Small intestine (tissue), 7 donors: ENCODE measurements at regions not wholly inside any gene's neighbourhood (a gene's known extent, or its start where the extent isn't known, plus 50 kb on each side); places are given as distances from the start of the nearest gene placed in this dataset.

Experiments
- DNase-seq, 2 donors: peaks; one replicate each; pipeline versions ENCODE4 v3.0.0 to v3.0.0-alpha.2; 2013
- FAIRE-seq: peaks from 2 replicates; lab custom pipeline; 2012; peaks lifted over from hg19 to GRCh38; lab: Jason Lieb, UNC
- H3K27ac ChIP-seq, 3 donors: one replicate each; pipeline ENCODE4 v1.5.1; 2013; ENCODE audit warnings: low read length in 2 of 3, mild to moderate bottlenecking in 2 of 3, control low read depth in 1 of 3, inconsistent platforms in 1 of 3, low read depth in 1 of 3, moderate library complexity in 1 of 3
- H3K27me3 ChIP-seq, 3 donors: one replicate each; pipeline ENCODE4 v1.6.1; 2013; ENCODE audit warnings: low read length in 3 of 3, inconsistent platforms in 1 of 3; ENCODE audit not compliant: control insufficient read depth in 3 of 3, insufficient read depth in 3 of 3
- H3K36me3 ChIP-seq, 3 donors: one replicate each; pipeline ENCODE4 v1.6.1; 2013; ENCODE audit warnings: low read length in 3 of 3, inconsistent platforms in 1 of 3, low read depth in 1 of 3, mild to moderate bottlenecking in 1 of 3, moderate library complexity in 1 of 3; ENCODE audit not compliant: control insufficient read depth in 3 of 3, insufficient read depth in 2 of 3
- H3K4me1 ChIP-seq, 3 donors: one replicate each; pipeline ENCODE4 v1.6.1; 2013; ENCODE audit warnings: low read length in 2 of 3, inconsistent platforms in 1 of 3, low read depth in 1 of 3, mild to moderate bottlenecking in 1 of 3, moderate library complexity in 1 of 3; ENCODE audit not compliant: control insufficient read depth in 3 of 3, insufficient read depth in 2 of 3
- H3K4me3 ChIP-seq, 3 donors: one replicate each; pipeline ENCODE4 v1.5.1; 2013; ENCODE audit warnings: low read length in 3 of 3, control low read depth in 1 of 3, inconsistent platforms in 1 of 3, low read depth in 1 of 3, mild to moderate bottlenecking in 1 of 3, moderate library complexity in 1 of 3
- H3K9me3 ChIP-seq, 2 donors: one replicate each; pipeline ENCODE4 v1.6.1; 2013; ENCODE audit warnings: low read depth in 1 of 2, low read length in 1 of 2; ENCODE audit not compliant: control insufficient read depth in 2 of 2, insufficient read depth in 1 of 2
- WGBS, 3 donors: extraction: QIAGEN DNeasy Blood & Tissue Kit; methylation state at CpG; one replicate each; pipeline ENCODE4 v1.1.7; 2013; 5-methylcytosine and 5-hydroxymethylcytosine counted together
- donor health status: healthy with polysubstance abuse.
- donor health status: control.
- donor health status: control.
- donor health status: Bipolar disorder and iron deficiency.
- donor health status: healthy.

- no peaks in the 10 kb centered on the region for H3K4me1 ChIP-seq
- H3K36me3 ChIP-seq, result no peaks in the 10 kb centered on the region
- DNase-seq (no peak), FAIRE-seq (no peak)
- no peak overlapping the region for H3K27ac ChIP-seq
- 83 to 91% (median 88%) methylated on average over 10 of the region's 10 CpGs for WGBS, 3 donors
- peaks cover 0 to 4% (median 0%) of the 10 kb centered on the region in 3 donors for H3K27me3 ChIP-seq
- H3K9me3 ChIP-seq, result no peaks in the 10 kb centered on the region
- no peak overlapping the region for H3K4me3 ChIP-seq
Measured at GRCh38 chr16:81185416-81185815, 53.1 kb upstream of the BCO1 start.

GRCh38 chr16:81181013-81181720 lies 57.3 kb upstream of the BCO1 start:
- FAIRE-seq, result no peak

GRCh38 chr16:81180578-81180977 lies 57.9 kb upstream of the BCO1 start:
- H3K27ac ChIP-seq, result peak overlapping the region in 1 of 3 donors; percentile 45
- FAIRE-seq, result no peak
- H3K4me1 ChIP-seq, result no peaks in the 10 kb centered on the region
- H3K4me3 ChIP-seq, result no peak overlapping the region
- DNase-seq, result no peak
- H3K36me3 ChIP-seq, result no peaks in the 10 kb centered on the region
- no peaks in the 10 kb centered on the region for H3K9me3 ChIP-seq
- WGBS, 3 donors, result 63 to 78% (median 69%) methylated on average over 6 of the region's 6 CpGs
- peaks cover 0 to 6% (median 0%) of the 10 kb centered on the region in 3 donors for H3K27me3 ChIP-seq

More at GRCh38 chr16:81181013-81181720, 57.3 kb upstream of the BCO1 start:
- Histone ChIP-seq H3K27ac (peak overlapping the region in 1 of 3 donors; percentile 45), H3K9me3 (no peaks in the 10 kb centered on the region), H3K4me3 (no peak overlapping the region), H3K27me3 (peaks cover 0 to 6% (median 0%) of the 10 kb centered on the region in 3 donors), H3K36me3 (no peaks in the 10 kb centered on the region), H3K4me1 (no peaks in the 10 kb centered on the region)
- DNase-seq, result peak; percentile 32 to 82
- WGBS, 3 donors, result 25 to 37% (median 28%) methylated on average over 13 of the region's 13 CpGs

GRCh38 chr16:81179219-81179618 lies 59.3 kb upstream of the BCO1 start:
- peaks cover 0 to 6% (median 0%) of the 10 kb centered on the region in 3 donors for H3K27me3 ChIP-seq
- WGBS, 3 donors, result 82 to 87% (median 85%) methylated on average over 7 of the region's 7 CpGs
- H3K27ac ChIP-seq, result no peak overlapping the region
- H3K4me1 ChIP-seq, result no peaks in the 10 kb centered on the region
- DNase-seq, result no peak
- no peaks in the 10 kb centered on the region for H3K9me3 ChIP-seq
- H3K4me3 ChIP-seq, result no peak overlapping the region
- H3K36me3 ChIP-seq, result no peaks in the 10 kb centered on the region
- FAIRE-seq, result no peak

DNA sequence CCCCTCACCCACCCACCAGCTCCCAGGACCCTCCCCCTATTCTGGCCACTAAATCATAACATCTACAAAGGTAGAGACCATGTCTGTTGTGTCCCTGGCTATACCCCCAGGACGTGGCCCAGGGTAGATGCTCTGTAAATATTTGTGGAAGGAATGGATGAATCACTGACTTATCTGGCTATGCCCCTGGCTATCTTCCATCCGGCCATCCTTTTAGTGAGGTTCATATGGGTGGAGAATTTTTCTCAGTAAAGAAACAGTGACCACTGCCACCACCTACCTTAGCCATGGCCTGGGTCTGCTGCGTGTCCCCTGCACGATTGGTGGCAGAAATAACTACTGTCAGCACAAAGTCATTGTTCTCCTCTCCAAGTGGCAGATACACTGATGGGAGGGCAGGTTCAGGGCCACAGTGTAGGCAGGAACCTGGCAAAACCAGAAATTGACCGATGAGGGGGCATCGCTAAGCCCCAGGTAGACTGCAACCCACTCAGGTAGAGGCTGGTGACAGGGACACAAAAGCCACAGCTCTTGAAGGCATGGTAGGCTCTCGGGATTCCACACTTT lies 63.1 kb upstream of the BCO1 start:
- H3K4me3 ChIP-seq, result no peak overlapping the region
- H3K9me3 ChIP-seq, result no peaks in the 10 kb centered on the region
- no peaks in the 10 kb centered on the region for H3K36me3 ChIP-seq
- no peak overlapping the region for H3K27ac ChIP-seq
- peaks cover 0 to 11% (median 0%) of the 10 kb centered on the region in 3 donors for H3K27me3 ChIP-seq
- no peak for DNase-seq
- H3K4me1 ChIP-seq, result no peaks in the 10 kb centered on the region
- no peak for FAIRE-seq
- WGBS, 3 donors, result 70 to 75% (median 75%) methylated on average over 7 of the region's 7 CpGs

- no peaks in the 10 kb centered on the region for H3K36me3 ChIP-seq
- no peaks in the 10 kb centered on the region for H3K9me3 ChIP-seq
- WGBS, 3 donors, result 80 to 92% (median 80%) methylated on average over 13 of the region's 13 CpGs
- H3K4me3 ChIP-seq, result no peak overlapping the region
- DNase-seq (no peak), FAIRE-seq (no peak)
- H3K27me3 ChIP-seq, result peaks cover 0 to 11% (median 0%) of the 10 kb centered on the region in 3 donors
- H3K4me1 ChIP-seq, result no peaks in the 10 kb centered on the region
- H3K27ac ChIP-seq, result no peak overlapping the region
Measured at GRCh38 chr16:81174644-81175324, 63.7 kb upstream of the BCO1 start.

DNA sequence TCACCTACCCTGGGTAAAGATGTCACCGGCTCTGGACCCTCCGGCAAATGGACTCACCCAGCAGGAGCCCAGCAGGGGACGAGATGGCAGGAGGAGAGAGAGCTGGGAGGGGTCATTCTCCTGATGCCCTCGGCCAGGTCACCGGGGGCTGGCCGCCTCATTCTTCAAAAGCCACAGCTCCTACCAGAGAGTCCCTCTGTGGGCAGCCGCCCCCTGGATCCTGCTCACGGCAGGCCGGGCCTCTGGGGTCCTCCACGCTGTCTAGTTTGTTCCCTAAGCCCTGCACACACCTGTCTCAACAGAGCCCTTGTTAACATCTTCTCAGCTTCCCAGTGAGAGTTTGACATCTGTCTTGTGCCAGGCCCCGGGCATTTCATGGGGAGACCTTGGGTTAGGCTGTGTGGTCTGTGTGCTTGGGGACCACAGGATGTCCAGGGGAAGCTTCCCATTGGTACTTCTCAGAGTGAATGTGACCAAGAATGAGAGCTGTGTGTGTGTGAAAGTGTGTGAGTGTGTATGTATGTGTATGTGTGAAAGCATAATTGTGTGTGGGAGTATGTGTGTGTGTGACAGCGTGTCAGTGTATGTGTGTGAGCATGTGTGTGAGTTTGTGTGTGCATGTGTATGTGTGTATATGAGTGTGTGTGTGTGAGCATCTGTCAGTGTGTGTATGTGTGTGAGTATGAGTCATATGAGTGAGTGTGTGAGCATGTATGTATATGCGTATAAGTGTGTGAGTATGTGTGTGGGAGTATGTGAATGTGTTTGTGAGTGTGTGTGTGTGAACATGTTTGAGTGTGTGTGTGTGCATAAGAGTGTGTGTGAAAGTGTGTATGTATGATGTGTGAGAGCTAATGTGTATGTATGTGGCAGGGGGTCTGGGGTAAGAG lies 65.5 kb upstream of the BCO1 start:
- no peak overlapping the region for H3K4me3 ChIP-seq
- H3K27me3 ChIP-seq, result peaks cover 0 to 5% (median 0%) of the 10 kb centered on the region in 3 donors
- no peaks in the 10 kb centered on the region for H3K36me3 ChIP-seq
- FAIRE-seq (no peak), DNase-seq (no peak)
- H3K9me3 ChIP-seq, result no peaks in the 10 kb centered on the region
- no peaks in the 10 kb centered on the region for H3K4me1 ChIP-seq
- no peak overlapping the region for H3K27ac ChIP-seq
- WGBS, 3 donors, result 70 to 78% (median 71%) methylated on average over 13 of the region's 13 CpGs

GRCh38 chr16:81170824-81171223 lies 67.7 kb upstream of the BCO1 start:
- H3K9me3 ChIP-seq, result no peaks in the 10 kb centered on the region
- WGBS, 3 donors, result 25 to 31% (median 25%) methylated on average over 7 of the region's 7 CpGs
- H3K4me3 ChIP-seq, result no peak overlapping the region
- peaks cover 0 to 5% (median 0%) of the 10 kb centered on the region in 3 donors for H3K27me3 ChIP-seq
- no peak overlapping the region for H3K27ac ChIP-seq
- FAIRE-seq (no peak), DNase-seq (peak in 1 of 2 donors; percentile 9)
- no peaks in the 10 kb centered on the region for H3K4me1 ChIP-seq
- H3K36me3 ChIP-seq, result no peaks in the 10 kb centered on the region
